Heart left ventricle (tissue), 13 donors: ENCODE measurements at regions not wholly inside any gene's neighbourhood (a gene's known extent, or its start where the extent isn't known, plus 50 kb on each side); places are given as distances from the start of the nearest gene placed in this dataset.

Source experiments
- POLR2A ChIP-seq, 2 donors: fragments of 450-650 bp; IDR thresholded peaks; one replicate each; pipeline ENCODE4 v1.6.1; 2017; ENCODE audit warnings: antibody characterized with exemption in 2 of 2, mild to moderate bottlenecking in 2 of 2, moderate library complexity in 2 of 2
- TF ChIP-seq, protein P1 (sequence below), 12 donors: fragments of 200-600 bp; sonication (generic) in 4 of 12; IDR thresholded peaks; one replicate each; pipeline versions ENCODE4 v1.5.0 to v1.8.0; 2018 to 2022; ENCODE audit warnings: antibody characterized with exemption in 12 of 12, mild to moderate bottlenecking in 5 of 12
- donor health status: ischemic (EF 13 %, LVEDD 7.1; RV severe dilation, severe dysfunction).
- donor health status: DM: no; HTN: yes; CAD: no.
- donor health status: DM: no; HTN: no; CAD: no.
- donor health status: ischemic (EF 25% LVEDD 6.9; RV normal size, moderate dysfunction).
- donor health status: ischemic (EF 25% LVEDD 5.7; RV mildly dilated, moderate dysfunction).
- donor health status: ischemic (EF 35%, LVEDD 5.7; RV mildly dilated, moderate dysfunction).
- donor health status: nonischemic (EF 11% LVEDD 7.7; RV severe dilation, severe dysfunction).
- donor health status: DM: yes; HTN: yes; CAD: no.
- donor health status: PGD.
- donor health status: ischemic (EF 29% LVEDD 5.4; RV normal size, mild dysfunction).
- donor health status: nonischemic (EF 23%, LVEDD 6.1; RV moderate dilation, normal function).

DNA sequence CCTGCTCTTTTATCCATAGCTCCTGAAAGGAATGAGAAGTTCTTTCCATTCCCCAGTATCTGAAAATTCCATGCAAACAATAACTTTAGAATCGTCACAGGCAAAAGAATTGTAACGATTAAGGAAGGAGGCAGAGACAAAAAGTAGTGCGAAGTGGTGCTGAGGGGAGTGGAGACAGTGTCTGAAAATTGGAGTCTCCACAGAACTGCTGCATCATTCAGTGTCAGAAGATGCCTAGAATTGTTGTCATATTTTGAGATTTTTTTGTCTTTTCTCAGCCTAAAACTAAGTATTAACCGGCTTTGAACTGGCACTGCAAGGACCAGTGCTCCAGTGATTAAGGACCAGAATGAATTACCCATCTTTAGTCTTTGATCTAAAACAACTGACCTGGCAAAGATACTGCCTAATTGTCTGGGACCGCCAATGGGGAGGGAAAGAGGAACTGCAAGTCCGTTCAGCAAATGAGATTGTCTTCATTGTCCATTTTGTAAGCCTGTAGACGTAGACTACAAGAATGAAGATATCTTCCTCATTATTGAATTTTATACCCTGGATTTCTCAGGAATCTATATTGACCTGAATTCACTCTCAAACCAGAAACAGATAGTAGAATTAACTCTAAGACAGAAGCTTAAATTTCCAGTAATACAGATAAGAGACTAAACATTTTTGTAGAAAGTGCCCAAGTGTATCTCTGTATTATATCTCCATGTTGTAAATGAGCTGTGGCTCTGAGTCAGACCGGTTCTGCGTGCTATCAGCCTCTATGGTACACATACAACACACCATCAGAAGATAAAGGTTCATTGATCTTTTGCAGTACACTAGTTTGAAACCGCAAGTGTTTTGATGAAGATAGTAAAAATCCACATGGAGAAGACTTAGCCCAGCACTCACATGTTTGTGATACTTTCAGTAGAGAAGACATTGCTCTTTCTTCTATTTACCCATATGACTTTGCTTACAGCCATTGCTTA is 293.2 kb downstream of the EFNB2 start:
- no peak for TF ChIP-seq POLR2A (IDR thresholded peaks at IDR 0.05)
- TF ChIP-seq, protein P1, sequence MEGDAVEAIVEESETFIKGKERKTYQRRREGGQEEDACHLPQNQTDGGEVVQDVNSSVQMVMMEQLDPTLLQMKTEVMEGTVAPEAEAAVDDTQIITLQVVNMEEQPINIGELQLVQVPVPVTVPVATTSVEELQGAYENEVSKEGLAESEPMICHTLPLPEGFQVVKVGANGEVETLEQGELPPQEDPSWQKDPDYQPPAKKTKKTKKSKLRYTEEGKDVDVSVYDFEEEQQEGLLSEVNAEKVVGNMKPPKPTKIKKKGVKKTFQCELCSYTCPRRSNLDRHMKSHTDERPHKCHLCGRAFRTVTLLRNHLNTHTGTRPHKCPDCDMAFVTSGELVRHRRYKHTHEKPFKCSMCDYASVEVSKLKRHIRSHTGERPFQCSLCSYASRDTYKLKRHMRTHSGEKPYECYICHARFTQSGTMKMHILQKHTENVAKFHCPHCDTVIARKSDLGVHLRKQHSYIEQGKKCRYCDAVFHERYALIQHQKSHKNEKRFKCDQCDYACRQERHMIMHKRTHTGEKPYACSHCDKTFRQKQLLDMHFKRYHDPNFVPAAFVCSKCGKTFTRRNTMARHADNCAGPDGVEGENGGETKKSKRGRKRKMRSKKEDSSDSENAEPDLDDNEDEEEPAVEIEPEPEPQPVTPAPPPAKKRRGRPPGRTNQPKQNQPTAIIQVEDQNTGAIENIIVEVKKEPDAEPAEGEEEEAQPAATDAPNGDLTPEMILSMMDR (IDR thresholded peaks at IDR 0.05), result no peak
